A549 (cell line): ENCODE measurements at regions not wholly inside any gene's neighbourhood (a gene's known extent, or its start where the extent isn't known, plus 50 kb on each side); places are given as distances from the start of the nearest gene placed in this dataset.

Experiments
- ATAC-seq, 2 experiments: fragments of 200-7000 bp in 1 of 2; fragments of >200 bp in 1 of 2; cut with Nextera tagmentation in 1 of 2; cut with Tn5 transposase in 1 of 2; 3 replicates each; pipeline versions ENCODE4 v1.8.0 to v1.9.1; 2018 to 2020; ENCODE audit warnings: mild to moderate bottlenecking in 1 of 2, moderate library complexity in 1 of 2
- CTCF ChIA-PET: fragments of 300-600 bp; sonication (Branson Sonifier 250); formaldehyde crosslinking; extraction: SDS; loops from one replicate; lab custom pipeline; 2021; ENCODE audit warnings: antibody characterized with exemption, inconsistent platforms; lab: Yijun Ruan, JAX
- POLR2A ChIA-PET: fragments of 350-600 bp; formaldehyde crosslinking; extraction: SDS; loops from one replicate; lab custom pipeline; 2021; ENCODE audit warnings: antibody characterized with exemption, inconsistent platforms; lab: Yijun Ruan, JAX
- DNase-seq, 2 experiments: peaks; one replicate each; pipeline versions ENCODE4 v3.0.0 to v3.0.0-alpha.2; 2011 to 2016; ENCODE audit warnings: low read depth in 1 of 2, low spot score in 1 of 2
- FAIRE-seq: peaks from 2 replicates; lab custom pipeline; 2011; peaks lifted over from hg19 to GRCh38; lab: Jason Lieb, UNC
- H3K27ac ChIP-seq, 2 experiments: fragments of >200 bp; sonication (Bioruptor Twin); formaldehyde crosslinking; 3 replicates each; pipeline ENCODE4 v1.5.1; 2016 to 2017
- H3K4me1 ChIP-seq: fragments of >200 bp; sonication (Bioruptor Twin); formaldehyde crosslinking; 3 replicates; pipeline ENCODE4 v1.6.1; 2016
- H3K4me2 ChIP-seq: fragments of >200 bp; sonication (Bioruptor Twin); formaldehyde crosslinking; 3 replicates; pipeline ENCODE4 v1.6.1; 2016
- H3K4me3 ChIP-seq: fragments of >200 bp; sonication (Bioruptor Twin); formaldehyde crosslinking; 3 replicates; pipeline ENCODE4 v1.5.1; 2016
- H3K9me3 ChIP-seq: fragments of >200 bp; sonication (Bioruptor Twin); formaldehyde crosslinking; 3 replicates; pipeline ENCODE4 v1.6.1; 2016
- ATOH8 ChIP-seq: fragments of 250-450 bp; sonication (Bioruptor Pico); IDR thresholded peaks from 2 replicates; pipeline ENCODE4 v1.5.0; 2020; ENCODE audit warnings: low read depth, mild to moderate bottlenecking, moderate library complexity
- CHD4 ChIP-seq: fragments of 200-600 bp; sonication (generic); IDR thresholded peaks from 2 replicates; pipeline ENCODE4 v1.6.1; 2016; ENCODE audit warnings: antibody characterized with exemption, mild to moderate bottlenecking, borderline replicate concordance
- EHMT2 ChIP-seq: fragments of 200-600 bp; sonication (generic); IDR thresholded peaks from 2 replicates; pipeline ENCODE4 v1.6.1; 2016; ENCODE audit warnings: antibody characterized with exemption, low read depth, mild to moderate bottlenecking, moderate library complexity
- EP300 ChIP-seq, 2 experiments: fragments of >200 bp; sonication (Bioruptor Twin); formaldehyde crosslinking; IDR thresholded peaks; 2 replicates in 1 of 2; 3 replicates in 1 of 2; pipeline ENCODE4 v1.6.1; 2016 to 2017
- ESRRA ChIP-seq: fragments of 150-350 bp; IDR thresholded peaks from 2 replicates; pipeline ENCODE4 v1.6.1; 2014; ENCODE audit warnings: mild to moderate bottlenecking, low read length, borderline replicate concordance
- FOSL2 ChIP-seq, 2 experiments: fragments of 450-650 bp in 1 of 2; fragments of >200 bp in 1 of 2; sonication (Bioruptor Twin) in 1 of 2; formaldehyde crosslinking; IDR thresholded peaks; 2 replicates each; pipeline versions ENCODE4 v1.5.0 to v1.6.1; 2016 to 2020; ENCODE audit warnings: mild to moderate bottlenecking in 1 of 2, moderate library complexity in 1 of 2
- HEYL ChIP-seq: fragments of 250-450 bp; sonication (Bioruptor Pico); IDR thresholded peaks from 2 replicates; pipeline ENCODE4 v1.8.0; 2021; ENCODE audit warnings: mild to moderate bottlenecking, moderate library complexity
- HOXA7 ChIP-seq: fragments of 250-450 bp; sonication (Bioruptor Pico); IDR thresholded peaks from 2 replicates; pipeline ENCODE4 v1.5.0; 2020; ENCODE audit warnings: mild to moderate bottlenecking, moderate library complexity
- HOXB13 ChIP-seq: fragments of 250-450 bp; sonication (Bioruptor Pico); IDR thresholded peaks from 2 replicates; pipeline ENCODE4 v1.5.0; 2020; ENCODE audit warnings: low read depth, mild to moderate bottlenecking, moderate library complexity
- HOXB5 ChIP-seq: fragments of 250-450 bp; sonication (Bioruptor Pico); IDR thresholded peaks from 2 replicates; pipeline ENCODE4 v1.5.0; 2020; ENCODE audit warnings: mild to moderate bottlenecking, moderate library complexity
- JUN ChIP-seq, 2 experiments: fragments of >200 bp; sonication (Bioruptor Twin); formaldehyde crosslinking; IDR thresholded peaks; 2 replicates in 1 of 2; 3 replicates in 1 of 2; pipeline ENCODE4 v1.6.1; 2016 to 2017
- JUNB ChIP-seq: fragments of >200 bp; sonication (Bioruptor Twin); formaldehyde crosslinking; IDR thresholded peaks from 2 replicates; pipeline ENCODE4 v1.6.1; 2016
- MAFK ChIP-seq: fragments of 450-650 bp; IDR thresholded peaks from 2 replicates; pipeline ENCODE4 v1.6.1; 2014; ENCODE audit not compliant: partially characterized antibody
- MAX ChIP-seq: IDR thresholded peaks from 2 replicates; pipeline ENCODE4 v1.6.1; 2012
- MAZ ChIP-seq: fragments of 150-350 bp; IDR thresholded peaks from 2 replicates; pipeline ENCODE4 v1.6.1; 2014; ENCODE audit warnings: antibody characterized with exemption, low read depth, low read length, borderline replicate concordance
- MYC ChIP-seq: IDR thresholded peaks from 2 replicates; pipeline ENCODE4 v1.6.1; 2012; ENCODE audit warnings: mild to moderate bottlenecking, inconsistent platforms, low read length, improper control_type of control experiment, borderline replicate concordance
- NFE2L2 ChIP-seq: fragments of 150-350 bp; conservative IDR thresholded peaks from 2 replicates; pipeline ENCODE4 v1.6.1; 2014; ENCODE audit warnings: low read length
- NPAS2 ChIP-seq: fragments of 250-450 bp; sonication (Bioruptor Pico); IDR thresholded peaks from 2 replicates; pipeline ENCODE4 v1.8.0; 2022; ENCODE audit warnings: mild to moderate bottlenecking, moderate library complexity, borderline replicate concordance
- PHF8 ChIP-seq: fragments of 200-600 bp; sonication (generic); IDR thresholded peaks from 2 replicates; pipeline ENCODE4 v1.6.1; 2016; ENCODE audit warnings: low read depth, mild to moderate bottlenecking, antibody characterized with exemption, moderate library complexity, borderline replicate concordance
- POLR2A ChIP-seq: IDR thresholded peaks from 2 replicates; pipeline ENCODE4 v1.6.1; 2012; ENCODE audit warnings: mild to moderate bottlenecking, low read length
- POLR2AphosphoS2 ChIP-seq: conservative IDR thresholded peaks from 2 replicates; pipeline ENCODE4 v1.6.1; 2012; ENCODE audit warnings: low read length, improper control_type of control experiment, inconsistent platforms
- RAD21 ChIP-seq, 2 experiments: fragments of >200 bp in 1 of 2; sonication (Bioruptor Twin) in 1 of 2; formaldehyde crosslinking in 1 of 2; IDR thresholded peaks in 1 of 2; conservative IDR thresholded peaks in 1 of 2; 2 replicates in 1 of 2; 3 replicates in 1 of 2; pipeline ENCODE4 v1.6.1; 2012 to 2018; ENCODE audit warnings: inconsistent platforms in 1 of 2
- RFX5 ChIP-seq: fragments of 450-650 bp; IDR thresholded peaks from 2 replicates; pipeline ENCODE4 v1.7.1; 2014; ENCODE audit warnings: antibody characterized with exemption, mild to moderate bottlenecking, moderate library complexity
- ZC3H11A ChIP-seq: fragments of 450-650 bp; IDR thresholded peaks from 2 replicates; pipeline ENCODE4 v1.6.1; 2014; ENCODE audit warnings: antibody characterized with exemption, mild to moderate bottlenecking
- ZSCAN20 ChIP-seq: fragments of 250-450 bp; sonication (Bioruptor Pico); IDR thresholded peaks from 2 replicates; pipeline ENCODE4 v1.8.0; 2022; ENCODE audit warnings: mild to moderate bottlenecking, moderate library complexity
- WGBS: methylation state at CpG from one replicate; pipeline ENCODE4 v1.1.6; 2017; ENCODE audit errors: missing lambda C conversion rate; 5-methylcytosine and 5-hydroxymethylcytosine counted together
- TF ChIP-seq, protein P1 (sequence below): fragments of 200-600 bp; sonication (generic); IDR thresholded peaks from 2 replicates; pipeline ENCODE4 v1.6.1; 2016; ENCODE audit warnings: antibody characterized with exemption, mild to moderate bottlenecking, moderate library complexity
- TF ChIP-seq, protein P2 (sequence below): fragments of >200 bp; sonication (Bioruptor Twin); formaldehyde crosslinking; IDR thresholded peaks from 3 replicates; pipeline ENCODE4 v1.6.1; 2016
- TF ChIP-seq, protein P3 (sequence below): fragments of >200 bp; sonication (Bioruptor Twin); formaldehyde crosslinking; IDR thresholded peaks from 2 replicates; pipeline ENCODE4 v1.6.1; 2016

- no peak overlapping the region for H3K27ac ChIP-seq
- H3K4me2 ChIP-seq, result no peak overlapping the region
- WGBS, result 40% methylated on average over 2 of the region's 2 CpGs
- DNase-seq (no peak), ATAC-seq (no peak), FAIRE-seq (no peak)
- no peak overlapping the region for H3K4me3 ChIP-seq
- ChIA-PET POLR2A (no interaction called here), CTCF (interaction anchor here (0.6 kb wide), 1 partner anchor 35 kb away, joined by 3 read pairs; no protein-coding TSS in a partner anchor)
- TF ChIP-seq RFX5, result no peak
- no peak for TF ChIP-seq ZC3H11A
- no peak for TF ChIP-seq JUNB
- TF ChIP-seq ZSCAN20 (CRISPR knock-in tag), result no peak
- TF ChIP-seq NPAS2 (CRISPR knock-in tag), result no peak
- TF ChIP-seq EP300 (IDR thresholded peaks at IDR 0.05), result no peak
- no peak for TF ChIP-seq EHMT2
- no peaks in the 10 kb centered on the region for H3K9me3 ChIP-seq
- H3K4me1 ChIP-seq, result no peaks in the 10 kb centered on the region
Observed at GRCh38 chr11:101401245-101401644, 182.6 kb downstream of the TRPC6 start.

DNA sequence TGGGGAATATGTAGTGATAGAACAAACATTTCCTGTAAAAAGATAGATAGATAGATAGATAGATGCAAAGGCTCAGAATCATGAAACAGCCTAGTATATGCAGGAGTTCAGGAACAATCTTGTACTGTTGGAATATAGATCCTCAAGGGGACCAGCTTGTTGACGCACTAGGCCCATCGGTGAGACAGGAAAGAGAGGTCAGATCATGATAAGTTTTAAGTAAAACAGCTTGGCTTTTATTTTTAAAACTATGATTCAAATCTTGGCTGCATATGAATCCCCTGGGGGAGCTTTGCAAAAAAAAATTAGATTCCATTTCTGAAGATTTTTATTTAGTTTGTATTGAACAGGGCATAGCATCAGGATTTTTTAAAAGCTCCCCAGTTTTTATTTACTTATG is 185.8 kb downstream of the TRPC6 start:
- H3K4me2 ChIP-seq, result no peak overlapping the region
- no peak overlapping the region for H3K27ac ChIP-seq
- FAIRE-seq, result no peak
- H3K9me3 ChIP-seq, result no peaks in the 10 kb centered on the region
- POLR2A ChIA-PET, result no interaction called here
- TF ChIP-seq CHD4 (no peak), ZSCAN20 (CRISPR knock-in tag) (no peak), FOSL2 (IDR thresholded peaks at IDR 0.05) (no peak), FOSL2 (CRISPR knock-in tag; IDR thresholded peaks at IDR 0.05) (no peak), POLR2A (no peak), ESRRA (no peak), POLR2AphosphoS2 (no peak), MAZ (no peak)
- TF ChIP-seq, protein P1, sequence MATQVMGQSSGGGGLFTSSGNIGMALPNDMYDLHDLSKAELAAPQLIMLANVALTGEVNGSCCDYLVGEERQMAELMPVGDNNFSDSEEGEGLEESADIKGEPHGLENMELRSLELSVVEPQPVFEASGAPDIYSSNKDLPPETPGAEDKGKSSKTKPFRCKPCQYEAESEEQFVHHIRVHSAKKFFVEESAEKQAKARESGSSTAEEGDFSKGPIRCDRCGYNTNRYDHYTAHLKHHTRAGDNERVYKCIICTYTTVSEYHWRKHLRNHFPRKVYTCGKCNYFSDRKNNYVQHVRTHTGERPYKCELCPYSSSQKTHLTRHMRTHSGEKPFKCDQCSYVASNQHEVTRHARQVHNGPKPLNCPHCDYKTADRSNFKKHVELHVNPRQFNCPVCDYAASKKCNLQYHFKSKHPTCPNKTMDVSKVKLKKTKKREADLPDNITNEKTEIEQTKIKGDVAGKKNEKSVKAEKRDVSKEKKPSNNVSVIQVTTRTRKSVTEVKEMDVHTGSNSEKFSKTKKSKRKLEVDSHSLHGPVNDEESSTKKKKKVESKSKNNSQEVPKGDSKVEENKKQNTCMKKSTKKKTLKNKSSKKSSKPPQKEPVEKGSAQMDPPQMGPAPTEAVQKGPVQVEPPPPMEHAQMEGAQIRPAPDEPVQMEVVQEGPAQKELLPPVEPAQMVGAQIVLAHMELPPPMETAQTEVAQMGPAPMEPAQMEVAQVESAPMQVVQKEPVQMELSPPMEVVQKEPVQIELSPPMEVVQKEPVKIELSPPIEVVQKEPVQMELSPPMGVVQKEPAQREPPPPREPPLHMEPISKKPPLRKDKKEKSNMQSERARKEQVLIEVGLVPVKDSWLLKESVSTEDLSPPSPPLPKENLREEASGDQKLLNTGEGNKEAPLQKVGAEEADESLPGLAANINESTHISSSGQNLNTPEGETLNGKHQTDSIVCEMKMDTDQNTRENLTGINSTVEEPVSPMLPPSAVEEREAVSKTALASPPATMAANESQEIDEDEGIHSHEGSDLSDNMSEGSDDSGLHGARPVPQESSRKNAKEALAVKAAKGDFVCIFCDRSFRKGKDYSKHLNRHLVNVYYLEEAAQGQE, result no peak
- TF ChIP-seq, protein P2, sequence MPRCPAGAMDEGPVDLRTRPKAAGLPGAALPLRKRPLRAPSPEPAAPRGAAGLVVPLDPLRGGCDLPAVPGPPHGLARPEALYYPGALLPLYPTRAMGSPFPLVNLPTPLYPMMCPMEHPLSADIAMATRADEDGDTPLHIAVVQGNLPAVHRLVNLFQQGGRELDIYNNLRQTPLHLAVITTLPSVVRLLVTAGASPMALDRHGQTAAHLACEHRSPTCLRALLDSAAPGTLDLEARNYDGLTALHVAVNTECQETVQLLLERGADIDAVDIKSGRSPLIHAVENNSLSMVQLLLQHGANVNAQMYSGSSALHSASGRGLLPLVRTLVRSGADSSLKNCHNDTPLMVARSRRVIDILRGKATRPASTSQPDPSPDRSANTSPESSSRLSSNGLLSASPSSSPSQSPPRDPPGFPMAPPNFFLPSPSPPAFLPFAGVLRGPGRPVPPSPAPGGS, result no peak
- ATAC-seq, result no peak
- CTCF ChIA-PET, result no interaction called here
- no peaks in the 10 kb centered on the region for H3K4me1 ChIP-seq
- H3K4me3 ChIP-seq, result no peak overlapping the region
- 48% methylated on average over 2 of the region's 2 CpGs for WGBS
- DNase-seq, result no peak

- no peaks in the 10 kb centered on the region for H3K9me3 ChIP-seq
- ATAC-seq (no peak), FAIRE-seq (no peak), DNase-seq (peak in 1 of 2 experiments; percentile 13)
- no peak overlapping the region for H3K4me2 ChIP-seq
- no peaks in the 10 kb centered on the region for H3K4me1 ChIP-seq
- ChIA-PET POLR2A (no interaction called here), CTCF (interaction anchor here (1.2 kb wide), 2 partner anchors 45 to 47 kb away, joined by 3 to 5 read pairs; no protein-coding TSS in a partner anchor)
- no peak overlapping the region for H3K4me3 ChIP-seq
- no peak overlapping the region for H3K27ac ChIP-seq
- 5% methylated on average over 1 of the region's 1 CpG for WGBS
- TF ChIP-seq HOXB5 (CRISPR knock-in tag) (no peak), HOXB13 (CRISPR knock-in tag) (no peak), HEYL (no peak), NFE2L2 (no peak), PHF8 (no peak), ATOH8 (CRISPR knock-in tag) (no peak), CHD4 (no peak), RAD21 (conservative IDR thresholded peaks at IDR 0.05 in 1 of 2, IDR thresholded peaks at IDR 0.05 in 1 of 2) (peak; percentile 33 to 37; a peak in 4 of 5 replicates), HOXA7 (no peak), MYC (no peak), JUN (IDR thresholded peaks at IDR 0.05) (no peak), EP300 (IDR thresholded peaks at IDR 0.05) (no peak), MAX (no peak), MAFK (no peak), POLR2AphosphoS2 (no peak), RFX5 (no peak)
- TF ChIP-seq, protein P3, sequence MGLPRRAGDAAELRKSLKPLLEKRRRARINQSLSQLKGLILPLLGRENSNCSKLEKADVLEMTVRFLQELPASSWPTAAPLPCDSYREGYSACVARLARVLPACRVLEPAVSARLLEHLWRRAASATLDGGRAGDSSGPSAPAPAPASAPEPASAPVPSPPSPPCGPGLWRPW, result no peak
Observed at GRCh38 chr11:101390539-101390938, 193.3 kb downstream of the TRPC6 start.
